ENCODE measurements at regions not wholly inside any gene's neighbourhood (a gene's known extent, or its start where the extent isn't known, plus 50 kb on each side); places are given as distances from the start of the nearest gene placed in this dataset.
A peak's percentile ranks its signal among the peaks of the same experiment; 100 is the strongest.
"Not testable (repeated sequence)": the region's sequence is repeated elsewhere in the genome, so short reads cannot be mapped to it uniquely, and the experiment has no call there.

DNA sequence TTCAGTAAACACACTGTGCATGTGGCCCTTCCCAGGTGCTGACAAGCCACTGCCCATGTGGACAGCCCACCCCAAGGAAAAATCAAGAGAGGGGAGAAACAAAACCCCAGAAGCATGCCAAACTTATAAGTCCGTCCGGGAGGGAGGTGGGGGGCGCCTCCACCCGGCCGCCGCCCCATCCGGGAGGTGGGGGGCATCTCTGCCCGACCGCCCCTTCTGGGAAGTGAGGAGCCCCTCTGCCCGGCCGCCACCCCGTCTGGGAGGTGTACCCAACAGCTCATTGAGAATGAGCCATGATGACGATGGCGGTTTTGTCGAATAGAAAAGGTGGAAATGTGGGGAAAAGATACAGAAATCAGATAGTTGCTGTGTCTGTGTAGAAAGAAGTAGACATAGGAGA lies 53.8 kb upstream of the C2CD4B start:
- no peak for DNase-seq (ENCODE audit: low read depth)

DNA sequence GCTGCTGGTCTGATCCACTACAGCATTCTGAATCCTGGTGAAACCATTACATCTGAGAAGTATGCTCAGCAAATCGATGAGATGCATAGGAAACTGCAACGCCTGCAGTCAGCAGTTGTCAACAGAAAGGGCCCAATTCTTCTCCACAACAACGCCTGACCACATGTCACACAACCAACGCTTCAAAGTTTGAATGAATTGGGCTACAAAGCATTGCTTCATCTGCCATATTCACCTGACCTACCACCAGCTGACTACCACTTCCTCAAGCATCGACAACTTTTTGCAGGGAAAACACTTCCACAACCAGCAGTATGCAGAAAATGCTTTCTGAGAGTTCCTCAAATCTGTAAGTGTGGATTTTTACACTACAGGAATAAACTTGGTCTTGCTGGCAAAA lies 54.7 kb upstream of the C2CD4B start:
- DNase-seq (ENCODE audit: low read depth): no peak

GRCh38 chr15:62223020-62223419 lies 57.9 kb upstream of the C2CD4B start:
- no peak for DNase-seq (ENCODE audit: low read depth)

- no peak for DNase-seq (ENCODE audit: low read depth)
These were observed 63.5 kb upstream of the C2CD4B start for GRCh38 chr15:62228604-62229003.

DNA sequence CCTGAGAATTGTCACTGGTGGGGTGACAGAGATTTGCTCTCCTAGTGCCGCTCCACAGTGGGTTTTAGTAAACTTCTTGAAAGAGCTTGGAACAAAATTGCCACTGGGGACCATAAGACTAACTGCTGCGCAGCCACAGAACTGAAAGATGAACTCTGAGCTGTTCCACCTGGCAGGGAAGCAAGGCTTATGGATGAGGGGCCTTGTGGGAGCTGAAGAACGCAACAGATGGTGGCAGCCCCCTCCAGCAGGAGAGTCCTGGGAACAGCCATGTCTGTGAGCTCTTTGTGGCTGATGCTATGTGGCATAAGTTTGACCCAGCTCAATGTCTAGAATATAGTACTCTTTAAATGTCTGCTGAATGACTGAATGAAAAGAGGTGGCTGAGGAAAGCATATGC lies 66.8 kb upstream of the C2CD4B start:
- no peak for DNase-seq (ENCODE audit: low read depth)

DNA sequence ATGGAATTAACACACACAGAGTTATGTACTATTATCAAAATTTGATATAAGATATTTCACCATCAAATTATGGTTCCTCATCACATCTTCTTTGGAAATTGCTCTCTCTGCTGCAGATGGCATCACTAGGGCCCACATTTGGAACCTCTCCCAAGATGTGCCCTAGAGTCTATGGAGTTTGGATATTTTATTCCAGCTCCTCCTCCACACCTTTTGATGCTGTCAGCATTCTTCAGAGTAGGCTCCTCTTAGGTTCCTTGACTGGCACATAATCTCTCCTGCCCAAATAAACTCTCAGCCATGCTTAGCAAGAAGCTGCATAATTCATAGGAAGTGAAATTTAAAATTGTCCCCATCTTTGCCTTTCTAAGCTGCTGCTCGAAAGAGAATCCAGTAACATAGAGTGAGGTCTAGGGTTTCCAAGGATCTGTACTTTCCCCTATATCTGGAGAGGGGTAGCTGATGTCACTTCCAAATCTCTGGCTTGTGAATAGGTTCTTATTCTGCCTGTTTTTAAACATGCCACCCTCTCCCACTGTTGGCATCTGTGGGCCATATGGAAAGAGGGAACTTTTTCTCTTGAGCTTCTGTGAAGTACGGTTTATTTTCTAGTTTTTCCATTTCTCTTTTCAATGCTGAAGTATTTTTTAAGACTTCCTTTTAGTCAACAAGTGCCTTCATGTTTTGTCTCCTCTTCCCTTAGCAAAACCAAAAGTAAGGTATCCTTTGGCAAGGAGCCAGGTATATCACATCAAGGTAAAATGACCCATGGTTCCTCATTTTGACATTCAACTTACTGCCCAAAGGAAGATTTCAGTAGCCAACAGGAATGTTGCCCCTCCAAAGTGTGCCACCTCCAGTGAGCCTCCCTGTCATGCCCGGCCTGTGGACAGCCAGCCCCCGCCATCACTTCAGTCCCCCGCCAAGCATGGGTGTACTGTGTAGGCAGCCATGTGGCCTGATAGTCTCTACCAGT lies 75.3 kb upstream of the C2CD4B start:
- no peak for DNase-seq (ENCODE audit: low read depth)

DNA sequence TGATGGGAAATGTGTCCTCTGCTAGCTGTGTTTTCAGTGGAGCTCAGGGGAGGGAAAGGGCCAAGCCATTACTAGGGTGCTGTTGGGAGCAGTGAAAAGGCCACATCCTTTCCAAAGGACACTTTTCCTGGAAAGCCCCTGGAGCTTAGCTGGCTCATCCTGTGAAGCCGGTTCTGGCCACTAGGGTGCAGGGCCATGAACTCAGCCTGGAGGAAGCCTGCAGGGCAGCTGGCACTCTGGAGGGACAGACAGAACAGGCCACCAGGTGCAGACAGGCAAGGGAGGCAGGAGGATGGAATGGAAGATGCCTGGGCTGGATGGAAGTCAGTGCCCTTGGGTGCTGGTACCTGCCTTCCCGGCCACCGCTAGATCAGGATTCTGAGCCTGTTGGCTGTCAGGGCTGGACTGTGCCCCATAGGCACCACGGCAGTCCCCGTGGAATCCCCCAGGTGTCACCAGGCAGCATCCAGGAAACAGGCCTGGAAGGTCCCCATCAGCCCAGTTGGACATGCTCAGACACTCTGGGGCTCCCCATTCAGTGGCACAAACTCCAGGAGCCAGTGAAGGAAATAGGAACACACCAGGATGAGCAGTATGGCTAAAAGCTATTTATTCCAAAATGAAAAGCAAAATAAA lies 76.2 kb upstream of the C2CD4B start:
- DNase-seq (ENCODE audit: low read depth): no peak

DNA sequence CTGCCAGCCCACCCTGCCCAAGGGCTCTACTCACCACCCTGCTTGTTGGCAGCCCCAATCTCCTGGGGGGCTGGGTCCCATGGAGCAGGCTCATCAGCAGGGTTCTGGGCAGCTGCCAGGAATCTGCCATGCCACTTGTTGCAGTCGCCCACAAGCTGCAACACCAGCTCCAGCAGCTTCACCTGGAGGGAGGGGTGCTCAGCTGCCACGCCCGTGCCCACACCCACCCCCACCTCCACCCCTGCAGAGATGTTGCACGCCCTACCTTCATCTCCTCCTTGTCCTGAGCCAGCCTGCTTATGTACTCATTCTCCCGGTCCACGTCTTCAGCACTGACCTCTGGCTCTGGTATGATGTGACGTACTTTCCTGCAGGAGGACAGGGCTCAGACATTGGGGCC lies 77.9 kb upstream of the C2CD4B start:
- no peak for DNase-seq (ENCODE audit: low read depth)

GRCh38 chr15:62244762-62245161 lies 79.7 kb upstream of the C2CD4B start:
- no peak for DNase-seq (ENCODE audit: low read depth)

DNA sequence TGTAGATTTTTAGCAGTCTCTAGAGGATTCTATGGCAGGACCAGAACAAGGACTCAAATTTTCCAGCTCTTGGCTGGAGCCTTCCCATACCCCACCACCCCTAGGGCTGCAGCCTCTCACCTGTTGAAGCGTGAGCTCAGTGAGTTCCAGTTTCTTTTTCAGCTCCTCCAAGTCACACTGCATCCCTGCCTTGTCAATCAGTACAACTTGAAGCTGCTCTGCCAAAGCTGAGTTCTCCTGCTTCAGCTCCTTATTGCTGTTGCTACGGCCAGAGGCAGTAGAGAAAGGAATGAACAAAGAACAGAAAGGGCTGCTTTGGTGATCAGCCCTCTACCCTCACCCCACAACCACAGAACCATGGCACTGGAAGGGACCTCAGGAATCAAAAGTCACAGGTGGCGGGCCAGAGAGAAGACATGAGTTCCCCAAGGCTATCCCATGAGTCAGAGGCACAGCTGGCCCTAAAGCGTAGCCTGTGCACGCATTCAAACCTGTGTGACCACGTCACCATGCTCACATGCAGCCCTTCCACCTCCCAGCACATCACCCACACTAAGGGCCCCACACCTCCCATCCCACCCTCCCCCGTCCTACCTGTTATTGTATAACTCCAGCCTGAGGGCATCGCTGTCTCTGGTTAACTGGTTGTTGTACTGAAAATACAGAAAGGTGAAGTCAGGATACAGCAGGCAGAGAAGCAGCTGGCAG lies 83.3 kb upstream of the C2CD4B start:
- no peak for DNase-seq (ENCODE audit: low read depth)

- no peak for DNase-seq (ENCODE audit: low read depth)
These were observed 84.4 kb upstream of the C2CD4B start for GRCh38 chr15:62249501-62249900.

DNA sequence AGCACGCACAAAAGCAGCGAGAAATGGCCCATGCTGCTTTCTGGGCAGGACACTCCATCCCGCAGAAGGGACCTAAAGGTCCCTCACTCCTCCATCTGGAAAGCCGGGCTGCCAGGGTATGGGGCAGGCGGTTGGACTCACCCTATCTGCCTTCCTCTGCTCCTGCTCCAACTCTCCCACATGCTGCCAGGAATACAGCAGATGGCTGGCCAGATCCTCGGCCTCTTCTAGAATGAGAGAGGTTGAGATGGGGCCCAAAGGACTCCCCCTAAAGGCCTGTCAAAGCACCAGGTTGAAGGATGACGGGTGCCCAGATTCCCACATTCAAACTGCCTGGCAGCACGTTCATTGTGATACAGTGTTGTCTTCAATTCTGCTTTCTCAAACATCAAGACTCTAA lies 85.1 kb upstream of the C2CD4B start:
- no peak for DNase-seq (ENCODE audit: low read depth)

DNA sequence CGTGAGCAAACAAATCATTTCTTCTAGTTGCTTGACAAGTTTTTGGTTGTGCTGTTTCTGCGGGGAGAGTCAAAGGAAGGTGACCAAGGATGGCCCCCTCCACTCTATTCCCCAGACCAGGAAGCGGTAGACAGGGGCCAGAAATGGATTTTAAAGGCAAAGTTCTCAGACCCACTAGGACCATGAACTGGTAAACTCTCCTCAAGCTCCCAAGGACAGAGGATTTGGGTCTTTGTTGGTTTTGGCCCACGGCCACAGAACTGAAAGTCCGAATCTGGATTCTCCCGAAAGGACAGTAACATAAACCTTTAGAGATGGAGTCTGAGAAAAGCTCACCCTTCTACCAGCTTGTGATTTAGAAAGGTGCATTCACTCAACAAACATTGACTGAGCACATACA lies 85.9 kb upstream of the C2CD4B start:
- no peak for DNase-seq (ENCODE audit: low read depth)

DNA sequence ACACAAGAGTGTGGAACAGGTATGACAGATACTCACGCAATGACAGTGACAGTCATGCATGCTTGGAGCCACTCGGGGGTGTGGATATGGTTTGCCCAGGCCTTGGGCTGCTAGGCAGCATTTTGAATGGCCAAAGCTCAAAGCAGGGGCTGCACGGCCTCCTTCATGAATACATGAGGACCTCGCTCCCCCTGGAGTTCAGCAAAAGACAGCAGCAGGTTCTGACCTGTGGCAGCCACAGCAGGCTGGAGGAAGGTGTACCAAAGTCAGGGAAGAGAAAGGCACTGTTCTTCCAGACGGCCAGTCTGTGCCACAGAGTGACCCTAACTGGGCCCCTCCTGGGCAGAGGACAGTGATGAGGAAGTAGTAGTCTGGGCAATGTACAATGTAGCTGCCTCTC lies 88.2 kb upstream of the C2CD4B start:
- no peak for DNase-seq (ENCODE audit: low read depth)

GRCh38 chr15:62254137-62254934 lies 89.3 kb upstream of the C2CD4B start:
- peak; percentile 45 for DNase-seq (ENCODE audit: low read depth)

DNA sequence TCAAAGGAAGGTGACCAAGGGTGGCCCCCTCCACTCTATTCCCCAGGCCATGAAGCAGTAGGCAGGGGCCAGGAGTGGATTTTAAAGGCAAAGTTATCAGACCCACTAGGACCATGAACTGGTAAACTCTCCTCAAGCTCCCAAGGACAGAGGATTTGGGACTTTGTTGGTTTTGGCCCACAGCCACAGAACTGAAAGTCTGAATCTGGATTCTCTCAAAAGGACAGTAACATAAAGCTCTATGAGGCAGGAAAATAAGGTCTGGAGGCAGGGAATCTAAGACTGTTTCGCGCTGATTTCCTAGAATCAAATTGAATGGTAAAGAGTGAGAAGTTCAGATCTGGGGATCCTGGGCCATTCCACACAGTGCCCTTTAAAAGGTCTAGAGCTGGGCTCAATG lies 91.3 kb upstream of the C2CD4B start:
- DNase-seq (ENCODE audit: low read depth): not testable (repeated sequence)

- DNase-seq (ENCODE audit: low read depth): no peak
These were observed 93.0 kb upstream of the C2CD4B start for GRCh38 chr15:62257996-62258521.

- no peak for DNase-seq (ENCODE audit: low read depth)
These were observed 97.3 kb upstream of the C2CD4B start for GRCh38 chr15:62262305-62262941.

- no peak for DNase-seq (ENCODE audit: low read depth)
These were observed 99.1 kb upstream of the C2CD4B start for GRCh38 chr15:62264196-62264595.

DNA sequence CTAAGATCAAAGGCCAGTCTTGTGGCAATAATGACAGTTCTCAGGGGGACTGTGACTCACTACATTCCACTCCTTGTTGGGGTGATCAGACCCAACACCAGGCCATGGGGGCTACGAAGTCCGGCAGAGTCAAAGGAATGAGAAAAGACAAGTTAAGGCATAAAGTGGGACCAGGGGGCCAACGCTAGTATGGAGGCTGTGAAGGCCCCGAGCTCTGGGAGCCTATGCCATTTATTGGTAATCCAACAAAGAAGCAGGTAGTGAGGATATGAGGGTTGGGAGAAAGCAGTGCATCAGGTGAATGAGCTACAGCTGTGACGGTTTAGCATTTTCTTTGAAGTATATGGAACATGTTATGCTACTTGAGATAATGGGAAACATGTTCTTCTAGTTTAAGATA lies 104.4 kb upstream of the C2CD4B start:
- DNase-seq (ENCODE audit: low read depth): no peak

DNA sequence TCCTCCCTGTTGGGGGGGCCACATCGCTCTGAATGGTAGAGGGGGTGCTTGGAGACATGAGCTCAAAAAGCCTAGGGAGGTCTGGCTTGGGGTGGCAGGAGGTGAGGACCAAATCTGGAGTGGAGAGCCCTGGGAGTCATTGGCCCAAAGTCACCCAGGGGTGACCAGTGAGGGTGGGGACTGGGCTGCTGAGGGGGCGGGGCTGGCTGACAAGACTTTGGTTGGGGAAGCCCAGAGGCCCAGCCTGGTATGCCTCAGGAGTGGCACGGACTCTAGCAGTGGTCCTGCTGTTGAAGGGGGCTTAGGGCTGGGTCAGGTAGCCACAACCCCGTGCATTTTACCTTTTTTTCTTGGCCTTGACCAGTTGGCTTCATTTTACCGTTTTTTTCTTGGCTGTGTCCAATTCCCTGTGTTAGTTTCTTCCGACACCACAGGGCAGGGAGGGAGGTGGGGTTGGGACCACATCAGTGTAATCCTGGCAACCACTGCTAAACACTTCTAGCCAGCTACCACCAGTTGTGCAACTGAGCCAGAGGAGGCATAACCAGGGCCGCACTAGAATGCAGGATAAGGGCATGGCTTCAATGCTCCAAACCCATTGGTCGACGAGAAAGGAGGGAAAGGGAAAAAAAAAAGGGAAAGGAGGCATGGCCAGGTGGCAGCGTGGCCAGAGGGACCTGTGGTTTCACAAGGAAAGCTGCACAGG lies 105.3 kb upstream of the C2CD4B start:
- no peak for DNase-seq (ENCODE audit: low read depth)
